ENCODE measurements at regions not wholly inside any gene's neighbourhood (a gene's known extent, or its start where the extent isn't known, plus 50 kb on each side); places are given as distances from the start of the nearest gene placed in this dataset.

GRCh38 chr3:118755253-118755801, 279.3 kb downstream of the IGSF11 start:
- Histone ChIP-seq H3K27me3 (ENCODE audit: low read depth) (peaks cover 3% of the 10 kb centered on the region), H3K27ac (replicated peaks) (no peak overlapping the region), H3K4me3 (no peak overlapping the region), H3K36me3 (no peaks in the 10 kb centered on the region), H3K9me3 (replicated peaks) (no peaks in the 10 kb centered on the region), H3K4me1 (no peaks in the 10 kb centered on the region)
- TF ChIP-seq CTCF (IDR thresholded peaks at IDR 0.05; ENCODE audit: borderline replicate concordance): no peak
- intact Hi-C loops (cut with micrococcal nuclease): no loop called here
- DNase-seq: no peak

- H3K9me3 ChIP-seq (replicated peaks): no peaks in the 10 kb centered on the region
- peaks cover 3% of the 10 kb centered on the region for H3K27me3 ChIP-seq (ENCODE audit: low read depth)
- no peak overlapping the region for H3K4me3 ChIP-seq
- H3K4me1 ChIP-seq: no peaks in the 10 kb centered on the region
- intact Hi-C loops (cut with micrococcal nuclease): no loop called here
- no peaks in the 10 kb centered on the region for H3K36me3 ChIP-seq
- TF ChIP-seq CTCF (IDR thresholded peaks at IDR 0.05; ENCODE audit: borderline replicate concordance): no peak
- no peak for DNase-seq
- H3K27ac ChIP-seq (replicated peaks): no peak overlapping the region
Observed at GRCh38 chr3:118760585-118761290, 273.9 kb downstream of the IGSF11 start.

- Histone ChIP-seq H3K9me3 (replicated peaks) (no peaks in the 10 kb centered on the region), H3K4me3 (no peak overlapping the region), H3K27me3 (ENCODE audit: low read depth) (peaks cover 3% of the 10 kb centered on the region), H3K4me1 (no peaks in the 10 kb centered on the region), H3K36me3 (no peaks in the 10 kb centered on the region), H3K27ac (replicated peaks) (no peak overlapping the region)
- no peak for TF ChIP-seq CTCF (IDR thresholded peaks at IDR 0.05; ENCODE audit: borderline replicate concordance)
- intact Hi-C loops (cut with micrococcal nuclease): no loop called here
- DNase-seq: no peak
Observed at GRCh38 chr3:118761291-118761606, 273.4 kb downstream of the IGSF11 start.

DNA sequence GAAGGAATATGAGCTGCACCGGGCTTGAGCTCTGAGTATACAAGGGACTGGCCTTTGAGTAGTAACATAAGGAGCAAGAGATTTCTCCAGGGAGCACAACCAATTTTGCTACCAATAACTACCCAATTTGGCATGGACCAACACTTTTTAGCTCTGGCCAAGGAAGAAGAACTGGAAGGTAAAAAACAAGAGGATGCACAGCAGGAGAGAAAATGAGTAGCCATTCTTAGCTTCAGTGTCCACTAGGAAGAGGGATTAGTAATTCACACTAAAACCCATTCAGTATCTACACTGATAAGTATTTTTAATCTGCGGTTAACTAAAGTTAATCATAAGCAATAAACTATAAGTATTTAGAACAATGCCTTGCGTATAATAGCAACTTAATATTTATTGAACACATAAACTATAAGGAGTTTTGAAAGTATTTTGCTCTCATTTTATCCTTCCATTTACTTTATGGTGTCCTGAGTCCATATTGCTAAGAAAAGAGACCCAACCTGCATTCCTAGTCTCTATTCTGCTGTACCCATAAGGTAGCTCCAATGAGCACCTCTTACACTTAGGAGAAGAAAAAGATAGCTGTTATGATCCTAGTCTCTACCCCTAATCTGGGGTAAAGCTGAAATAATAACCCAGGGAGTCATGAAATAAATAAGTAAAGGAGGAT, 268.9 kb downstream of the IGSF11 start:
- no peak overlapping the region for H3K4me3 ChIP-seq
- H3K4me1 ChIP-seq: no peaks in the 10 kb centered on the region
- TF ChIP-seq CTCF (IDR thresholded peaks at IDR 0.05; ENCODE audit: borderline replicate concordance): no peak
- H3K27ac ChIP-seq (replicated peaks): no peak overlapping the region
- DNase-seq: no peak
- H3K36me3 ChIP-seq: no peaks in the 10 kb centered on the region
- no peaks in the 10 kb centered on the region for H3K9me3 ChIP-seq (replicated peaks)
- intact Hi-C loops (cut with micrococcal nuclease): no loop called here
- no peaks in the 10 kb centered on the region for H3K27me3 ChIP-seq (ENCODE audit: low read depth)

DNA sequence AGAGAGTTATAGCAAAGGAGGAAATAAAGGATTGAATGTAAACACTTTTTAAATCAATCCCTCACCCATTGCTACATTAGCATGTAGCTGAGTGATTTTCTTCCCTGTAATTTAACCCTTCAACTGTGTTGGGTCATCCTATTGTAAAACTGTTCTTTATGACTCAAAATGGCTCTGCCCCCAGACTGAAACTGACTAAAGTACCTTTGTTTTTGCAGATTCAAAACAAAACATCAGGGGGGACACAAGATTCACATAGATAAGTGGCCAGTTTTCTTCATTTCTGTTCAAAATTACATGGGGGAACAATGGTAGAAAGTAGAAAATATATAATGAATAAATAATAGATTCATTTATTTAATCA, 268.4 kb downstream of the IGSF11 start:
- no peak for TF ChIP-seq CTCF (IDR thresholded peaks at IDR 0.05; ENCODE audit: borderline replicate concordance)
- Histone ChIP-seq H3K4me1 (no peaks in the 10 kb centered on the region), H3K27ac (replicated peaks) (no peak overlapping the region), H3K36me3 (no peaks in the 10 kb centered on the region), H3K4me3 (no peak overlapping the region), H3K27me3 (ENCODE audit: low read depth) (no peaks in the 10 kb centered on the region), H3K9me3 (replicated peaks) (no peaks in the 10 kb centered on the region)
- no peak for DNase-seq
- intact Hi-C loops (cut with micrococcal nuclease): no loop called here
